Pons (tissue), 1 donor: ENCODE measurements at regions not wholly inside any gene's neighbourhood (a gene's known extent, or its start where the extent isn't known, plus 50 kb on each side); places are given as distances from the start of the nearest gene placed in this dataset.

ENCODE experiments used
- DNase-seq: peaks from one replicate; pipeline ENCODE4 v3.0.0-alpha.2; 2016; ENCODE audit warnings: low spot score

DNA sequence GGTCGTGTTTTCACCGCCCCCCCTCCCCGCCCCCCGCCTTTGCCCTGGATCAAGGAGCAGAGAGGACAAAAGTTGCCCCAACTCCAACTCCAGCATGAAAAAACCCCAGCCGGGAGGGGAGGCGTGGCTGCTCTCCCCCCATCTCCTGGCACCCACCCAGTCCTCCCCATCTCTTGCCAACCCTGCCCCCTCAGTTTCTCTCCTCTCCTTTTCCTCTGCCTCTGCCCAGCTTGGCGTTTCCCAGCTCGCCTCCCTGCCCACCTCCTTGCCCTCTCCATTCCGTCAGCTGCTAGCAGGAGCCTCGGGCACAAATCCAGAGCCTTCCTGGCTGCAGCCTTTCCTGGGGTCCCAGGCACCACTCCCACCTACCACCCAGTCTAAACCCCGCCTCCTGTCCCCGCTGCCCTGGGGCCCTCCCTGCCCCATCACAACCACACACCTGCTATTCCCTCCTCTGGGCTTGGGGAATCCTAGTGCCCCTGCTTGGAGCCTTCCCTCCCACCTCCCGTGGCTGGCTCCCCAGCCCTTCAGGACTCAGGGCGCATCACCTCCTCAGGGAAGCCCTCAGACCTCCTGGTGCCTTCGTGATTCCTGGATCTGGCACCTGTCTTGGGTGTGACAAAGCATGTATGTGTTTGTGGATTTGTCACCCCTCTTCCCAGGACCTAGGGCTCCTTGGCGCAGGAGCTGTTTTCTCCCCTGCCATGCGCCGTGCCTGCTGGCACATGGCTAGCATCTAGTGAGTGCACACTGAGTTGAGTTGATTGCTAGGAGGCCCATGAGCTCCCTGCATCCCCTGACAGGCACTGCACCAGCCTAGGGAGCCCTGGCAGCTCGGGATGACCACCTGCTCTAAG, 209.1 kb downstream of the TFCP2L1 start:
- DNase-seq = peak; percentile 26

DNA sequence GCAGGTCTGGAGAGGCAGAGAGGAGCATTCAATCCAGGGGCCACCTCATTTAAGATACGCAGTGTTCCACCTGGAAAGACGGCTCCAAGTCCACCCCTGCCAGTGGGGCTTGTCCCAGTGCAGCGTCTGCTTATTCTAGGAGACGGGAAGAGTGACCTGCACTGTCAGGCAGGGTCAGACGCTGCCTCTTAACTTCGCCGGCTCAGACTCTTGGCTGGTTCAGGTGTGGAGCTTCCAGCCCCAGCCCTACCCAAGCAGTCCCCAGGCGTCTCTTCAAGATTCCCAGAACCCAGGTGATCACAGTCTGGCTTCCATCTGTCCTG, 208.5 kb downstream of the TFCP2L1 start:
- no peak for DNase-seq

GRCh38 chr2:121076885-121077549, 208.0 kb downstream of the TFCP2L1 start:
- no peak for DNase-seq

- no peak for DNase-seq
These were observed 206.1 kb downstream of the TFCP2L1 start for GRCh38 chr2:121078899-121079298.

- peak; percentile 51 for DNase-seq
These were observed 204.8 kb downstream of the TFCP2L1 start for GRCh38 chr2:121080013-121080772.

DNA sequence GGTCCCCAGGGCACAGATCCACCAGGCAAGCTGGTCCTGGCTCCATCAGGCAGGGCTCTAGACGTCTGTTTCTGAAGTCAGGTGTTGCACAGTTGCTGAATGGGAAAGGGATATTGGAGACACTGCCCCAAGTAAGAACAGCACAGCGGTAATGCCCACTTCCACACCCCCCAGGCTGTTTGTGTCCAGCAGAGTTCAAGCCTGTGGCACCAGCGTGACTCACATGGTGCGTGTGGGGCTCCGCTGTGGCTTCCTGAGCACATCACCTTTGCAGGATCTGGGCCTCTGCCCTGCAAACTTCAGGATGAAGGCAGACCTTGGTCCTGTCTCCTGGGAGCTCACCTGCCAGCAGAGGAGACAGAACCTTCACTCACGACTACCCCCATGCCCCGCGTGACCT, 203.3 kb downstream of the TFCP2L1 start:
- DNase-seq = no peak

- no peak for DNase-seq
These were observed 202.8 kb downstream of the TFCP2L1 start for GRCh38 chr2:121082191-121082590.

DNA sequence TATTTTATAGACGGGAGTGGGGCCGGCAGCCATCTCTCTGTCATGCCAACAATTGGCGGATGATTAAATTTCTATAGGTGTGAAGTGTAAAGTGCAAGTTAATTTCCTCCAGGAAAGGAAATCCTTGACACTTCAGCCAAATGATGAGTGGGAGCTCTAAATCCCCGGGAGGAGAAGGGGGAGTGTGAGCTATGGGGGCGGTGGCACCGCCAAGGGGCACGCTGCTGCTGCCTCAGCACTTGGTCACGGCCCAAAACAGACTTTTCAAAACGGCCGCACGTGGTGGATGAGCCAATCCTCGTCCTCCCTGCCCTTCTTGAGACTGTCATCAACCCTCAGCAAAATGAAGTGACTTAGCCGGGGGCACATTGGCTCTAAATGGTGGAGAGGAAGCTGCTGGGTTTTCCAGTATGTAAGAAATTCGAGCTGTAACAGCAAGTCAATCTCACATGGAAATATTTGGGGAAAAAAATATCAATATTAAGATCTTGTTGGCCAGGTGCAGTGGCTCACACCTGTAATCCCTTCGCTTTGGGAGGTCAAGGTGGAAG, 200.8 kb downstream of the TFCP2L1 start:
- no peak for DNase-seq

- DNase-seq = no peak
These were observed 199.2 kb downstream of the TFCP2L1 start for GRCh38 chr2:121085801-121086200.

DNA sequence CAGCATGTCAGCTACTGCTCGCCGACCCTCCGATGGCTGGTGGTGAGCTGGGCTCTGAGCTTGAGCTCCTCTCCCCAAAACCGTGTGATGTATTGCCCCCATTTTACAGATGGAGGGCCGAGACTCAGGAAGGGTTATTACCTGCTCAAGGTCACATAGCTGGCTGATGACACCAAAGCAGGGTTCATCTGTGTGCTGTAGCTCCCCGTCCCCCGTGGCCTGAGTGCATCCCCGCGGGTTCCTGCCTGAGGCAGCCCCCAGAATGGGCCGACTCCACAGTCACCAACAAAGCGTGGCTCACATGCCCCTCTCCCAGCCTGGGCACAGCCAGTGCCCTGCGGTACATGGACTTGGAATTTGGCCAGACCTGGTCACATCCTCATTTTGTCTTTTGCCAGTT, 198.6 kb downstream of the TFCP2L1 start:
- no peak for DNase-seq

DNA sequence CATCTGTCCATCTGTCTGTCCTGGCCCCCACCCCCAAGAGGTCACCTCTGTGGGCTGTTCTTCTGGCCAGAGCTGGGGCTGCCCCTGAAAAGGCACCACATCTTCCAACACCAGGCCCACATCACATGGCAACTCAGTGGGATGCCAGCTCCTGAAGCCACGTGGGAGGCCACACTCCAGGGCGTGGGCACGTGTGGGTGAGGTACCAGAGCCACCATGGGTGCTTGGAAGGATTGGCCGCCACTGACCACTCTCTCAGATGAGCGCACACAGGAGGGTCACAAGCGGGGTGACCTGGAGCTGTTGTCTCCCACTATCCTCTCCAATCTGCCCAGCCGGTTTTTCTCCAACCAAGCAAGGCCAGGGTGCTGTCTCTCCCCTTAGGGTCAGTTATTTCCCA, 197.9 kb downstream of the TFCP2L1 start:
- no peak for DNase-seq

DNA sequence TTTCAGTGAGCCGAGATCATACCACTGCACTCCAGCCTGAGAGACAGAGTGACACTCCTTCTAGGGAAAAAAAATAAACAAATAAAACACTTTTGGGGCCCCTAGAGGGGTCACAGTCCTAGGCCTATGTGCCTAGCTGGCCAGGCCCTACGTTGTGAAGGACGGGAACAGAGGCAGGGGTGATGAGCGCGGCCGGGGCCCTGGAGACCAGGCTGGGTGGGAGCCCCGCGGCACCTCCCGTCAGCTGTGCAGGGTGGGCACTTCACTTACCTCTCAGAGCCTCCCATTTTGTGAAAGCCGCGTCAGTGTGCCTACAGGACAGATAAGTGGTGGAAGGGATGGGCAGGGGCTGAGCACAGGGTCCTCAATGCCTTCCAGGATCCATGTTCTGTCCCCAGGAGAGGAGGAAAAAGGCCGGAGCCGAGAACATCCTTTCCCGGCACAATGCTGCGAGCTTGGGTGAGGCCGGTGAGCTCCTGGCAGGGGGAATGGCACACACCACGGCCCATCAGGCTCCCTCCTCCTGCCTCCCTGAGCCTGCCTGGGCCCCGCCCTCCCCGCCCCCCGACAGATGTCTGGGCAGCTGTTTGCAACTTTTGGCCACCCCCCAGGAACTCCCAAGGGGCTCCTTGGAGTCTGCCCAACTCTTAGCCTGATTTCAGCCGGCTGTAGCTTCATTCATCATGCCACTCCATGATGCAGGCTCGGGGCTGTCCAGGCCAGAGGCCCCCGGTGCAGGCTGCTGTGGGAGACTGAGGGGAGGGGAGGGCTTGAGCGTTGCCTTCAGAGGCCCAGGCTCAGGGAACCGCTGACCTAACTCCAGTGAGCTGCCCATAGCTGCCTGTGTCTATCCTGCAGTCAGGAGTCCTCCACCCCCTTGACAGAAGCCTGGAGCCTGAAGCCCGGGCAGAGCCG, 196.5 kb downstream of the TFCP2L1 start:
- no peak for DNase-seq

DNA sequence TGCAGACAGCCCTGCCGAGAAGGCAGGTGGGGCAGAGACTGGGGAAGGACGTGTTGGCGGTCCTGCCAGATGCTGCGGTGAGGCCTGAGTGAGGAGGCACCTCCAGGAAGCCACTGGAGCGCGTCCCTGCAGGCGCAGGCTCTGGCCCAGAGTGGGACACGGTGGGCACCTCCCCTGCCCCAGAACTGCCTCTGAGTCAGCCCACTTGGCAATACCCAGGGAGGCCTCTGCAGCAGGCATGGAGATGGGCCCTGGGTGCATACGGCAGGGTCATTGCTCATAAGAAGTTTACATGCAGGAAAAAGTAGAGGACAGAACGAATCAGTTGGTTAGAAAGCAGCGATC, 195.9 kb downstream of the TFCP2L1 start:
- DNase-seq = no peak

DNA sequence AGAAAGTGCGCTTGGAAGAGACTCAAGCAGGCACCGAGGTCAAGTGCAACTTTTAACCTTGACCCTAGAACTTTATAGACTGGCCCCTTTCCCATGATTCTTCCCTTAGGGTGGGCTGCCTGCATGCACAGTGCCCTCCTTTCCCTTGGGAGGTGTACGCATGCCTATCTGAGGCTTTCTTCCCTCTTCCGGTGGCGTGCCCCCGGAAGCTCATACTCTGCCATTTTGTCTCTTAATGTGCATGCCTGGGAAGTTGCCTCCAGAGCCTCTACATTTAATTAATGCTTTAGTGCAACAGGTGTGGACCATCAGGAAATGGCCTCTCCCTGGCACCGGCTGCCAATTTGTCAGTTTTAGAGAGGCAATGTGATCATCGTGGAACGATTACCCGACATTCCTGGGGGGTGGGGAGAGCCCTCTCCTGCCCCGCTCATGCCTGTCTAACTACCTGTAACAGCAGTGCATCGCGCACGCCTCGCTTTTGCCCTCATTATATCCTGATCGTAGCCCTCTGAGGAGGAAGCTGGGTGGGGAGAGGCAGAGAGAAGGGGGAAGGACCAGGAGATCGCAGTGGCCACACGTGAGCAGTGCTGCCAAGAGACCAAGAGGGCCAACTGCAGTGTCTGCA, 194.8 kb downstream of the TFCP2L1 start:
- DNase-seq = no peak

DNA sequence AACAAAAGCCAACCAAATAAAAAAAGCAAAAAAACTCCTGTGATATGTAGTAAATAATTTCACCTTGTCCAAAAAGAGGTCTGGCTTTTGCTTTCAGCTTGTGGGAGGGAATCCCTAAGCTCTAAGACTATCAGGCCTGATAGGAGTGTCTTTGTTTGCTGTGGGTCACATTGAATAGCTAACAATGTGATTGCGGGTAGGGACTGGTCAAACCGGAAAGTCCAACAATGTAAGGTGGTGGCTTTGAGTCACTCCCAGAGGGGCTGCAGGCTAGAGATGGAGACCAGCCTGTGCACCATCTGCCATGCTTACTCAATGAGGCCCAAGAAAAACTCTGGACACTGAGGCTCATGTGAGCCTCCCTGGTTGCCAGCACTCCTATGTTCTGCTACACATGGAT, 192.9 kb downstream of the TFCP2L1 start:
- no peak for DNase-seq

DNA sequence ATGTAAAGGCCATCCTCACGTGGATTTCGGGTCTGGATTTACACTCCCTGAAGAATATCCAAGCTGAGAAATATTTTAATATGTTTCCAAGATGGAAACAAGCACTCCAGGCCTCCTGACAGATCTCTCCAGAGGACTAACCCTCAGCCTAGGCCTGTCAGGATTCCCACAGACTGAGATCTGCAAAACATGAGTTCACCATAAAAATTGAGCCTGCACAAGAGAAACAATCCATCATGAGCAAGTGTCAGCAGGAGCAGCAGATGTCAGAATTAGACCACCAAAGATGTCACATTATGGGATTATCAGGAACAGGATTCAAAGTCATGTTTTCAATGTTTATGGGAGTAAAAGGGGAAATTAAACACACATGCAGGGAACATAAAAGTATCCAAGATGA, 191.3 kb downstream of the TFCP2L1 start:
- DNase-seq = no peak

DNA sequence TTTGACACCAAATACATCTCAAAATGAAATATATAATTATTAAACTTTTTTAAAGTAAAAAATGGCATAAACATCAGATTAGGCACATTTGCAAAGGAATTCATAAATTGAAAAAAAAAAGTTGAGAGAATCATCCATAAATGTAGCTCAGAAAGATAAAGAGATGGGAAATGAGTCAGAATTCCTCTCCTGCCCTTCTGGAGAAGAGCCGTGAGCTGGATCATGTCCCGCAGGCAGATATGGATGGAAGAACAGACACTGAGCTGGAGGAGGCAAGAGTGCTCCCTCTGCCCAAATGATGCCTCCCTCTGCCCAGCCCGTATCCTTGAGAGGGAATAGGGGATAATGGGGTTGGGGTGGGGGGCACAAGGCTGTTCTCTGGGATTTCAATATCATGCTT, 190.9 kb downstream of the TFCP2L1 start:
- no peak for DNase-seq

DNA sequence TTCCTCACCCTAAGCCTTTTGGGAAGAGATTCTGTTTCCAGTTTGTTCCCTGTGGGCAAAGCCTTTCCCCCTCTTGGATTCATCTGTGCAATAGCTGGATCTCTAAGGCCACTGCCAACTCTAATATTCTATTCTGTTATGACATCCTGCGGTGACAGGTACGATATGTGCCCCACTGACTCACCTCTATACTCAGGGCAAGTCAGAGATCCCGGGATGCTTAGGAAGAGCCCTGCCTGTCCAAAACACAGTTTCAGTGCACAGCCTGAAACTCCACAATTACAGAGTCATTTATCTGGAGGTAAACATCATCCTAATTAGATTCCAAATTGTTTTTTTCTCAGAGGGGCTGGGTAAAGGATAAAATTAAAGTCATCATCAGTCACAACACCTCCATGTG, 190.2 kb downstream of the TFCP2L1 start:
- no peak for DNase-seq

- DNase-seq = peak; percentile 52
These were observed 189.5 kb downstream of the TFCP2L1 start for GRCh38 chr2:121095257-121096080.

GRCh38 chr2:121096611-121097010, 188.4 kb downstream of the TFCP2L1 start:
- no peak for DNase-seq
